HCT116 (cell line): ENCODE measurements at regions not wholly inside any gene's neighbourhood (a gene's known extent, or its start where the extent isn't known, plus 50 kb on each side); places are given as distances from the start of the nearest gene placed in this dataset.

Experiments used
- ATAC-seq: fragments of 200-7000 bp; cut with Tn5 transposase; 2 replicates; pipeline ENCODE4 v1.9.1; 2020; ENCODE audit warnings: mild to moderate bottlenecking, moderate library complexity
- BruUV-seq: library from RNA; stranded (reverse); fragments of 400-500 nt; replicated peaks from 2 replicates; lab custom pipeline; 2021; lab: Mats Ljungman, UMichigan
- CTCF ChIA-PET: fragments of 300-600 bp; sonication (Branson Sonifier 250); formaldehyde crosslinking; loops from one replicate; lab custom pipeline; 2021; ENCODE audit warnings: antibody characterized with exemption; lab: Charles Lee
- POLR2A ChIA-PET: fragments of 300-600, 350-600 bp; sonication (Branson Sonifier 250); formaldehyde crosslinking; loops from one replicate; lab custom pipeline; 2021; ENCODE audit warnings: antibody characterized with exemption; lab: Charles Lee
- RAD21 ChIA-PET, 2 experiments: fragments of 300-600 bp; sonication (Branson Sonifier 250); formaldehyde crosslinking; loops; one replicate each; lab custom pipeline; 2023; ENCODE audit warnings: low total read pairs in 2 of 2; ENCODE audit not compliant: uncharacterized antibody in 2 of 2, unreplicated experiment in 2 of 2, low non-redundant PET in 1 of 2; lab: Charles Lee
- DNase-seq: peaks from one replicate; pipeline ENCODE4 v3.0.0-alpha.2; 2010; ENCODE audit warnings: low read depth, low spot score
- H2AFZ ChIP-seq: fragments of 200-600 bp; shearing (Covaris generic), sonication (generic); 2 replicates; pipeline ENCODE4 v1.6.1; 2017; ENCODE audit warnings: low read depth, mixed run types, mixed read lengths, antibody characterized with exemption, low read length; ENCODE audit not compliant: poor library complexity, severe bottlenecking
- H3K27ac ChIP-seq: 2 replicates; pipeline ENCODE4 v1.5.1; 2012; ENCODE audit warnings: low read depth, low read length
- H3K27me3 ChIP-seq: fragments of 200-600 bp; sonication (generic); 2 replicates; pipeline ENCODE4 v1.6.1; 2016; ENCODE audit warnings: mixed run types, low read length, mixed read lengths; ENCODE audit not compliant: insufficient read depth
- H3K36me3 ChIP-seq, 2 experiments: fragments of 200-500 bp in 1 of 2; fragments of 200-600 bp in 1 of 2; sonication (Bioruptor generic) in 1 of 2; sonication (generic) in 1 of 2; 2 replicates each; pipeline versions ENCODE4 v1.5.1 to v1.6.1; 2014 to 2016; ENCODE audit warnings: low read length in 2 of 2, inconsistent platforms in 1 of 2, mixed read lengths in 1 of 2, mixed run types in 1 of 2; ENCODE audit not compliant: insufficient read depth in 2 of 2, control insufficient read depth in 1 of 2
- H3K4me1 ChIP-seq, 2 experiments: fragments of 200-600 bp in 1 of 2; sonication (generic) in 1 of 2; 2 replicates each; pipeline versions ENCODE4 v1.5.1 to v1.6.1; 2012 to 2017; ENCODE audit warnings: low read length in 2 of 2, inconsistent platforms in 1 of 2, mild to moderate bottlenecking in 1 of 2, mixed read lengths in 1 of 2, mixed run types in 1 of 2, moderate library complexity in 1 of 2; ENCODE audit not compliant: insufficient read depth in 2 of 2, control insufficient read depth in 1 of 2
- H3K4me2 ChIP-seq: fragments of 200-600 bp; sonication (generic); 2 replicates; pipeline ENCODE4 v1.6.1; 2017; ENCODE audit warnings: mixed run types, low read length, mixed read lengths
- H3K4me3 ChIP-seq, 2 experiments: fragments of 200-600 bp in 1 of 2; sonication (generic) in 1 of 2; replicated peaks in 1 of 2; 2 replicates each; pipeline ENCODE4 v1.5.1; 2011 to 2016; ENCODE audit warnings: low read length in 2 of 2, control low read depth in 1 of 2, low read depth in 1 of 2, mild to moderate bottlenecking in 1 of 2, mixed read lengths in 1 of 2, mixed run types in 1 of 2
- H3K79me2 ChIP-seq: fragments of 200-600 bp; sonication (generic); 2 replicates; pipeline ENCODE4 v1.6.1; 2017; ENCODE audit warnings: mild to moderate bottlenecking, mixed run types, low read length, moderate library complexity, mixed read lengths; ENCODE audit not compliant: insufficient read depth
- H3K9ac ChIP-seq: fragments of 200-600 bp; sonication (generic); 2 replicates; pipeline ENCODE4 v1.6.1; 2016; ENCODE audit warnings: low read length, mixed read lengths
- H3K9me2 ChIP-seq: fragments of 200-600 bp; sonication (generic), shearing (Covaris generic); 2 replicates; pipeline ENCODE4 v1.6.1; 2017; ENCODE audit warnings: mixed run types, mild to moderate bottlenecking, moderate library complexity; ENCODE audit not compliant: insufficient read depth
- H3K9me3 ChIP-seq, 2 experiments: fragments of 200-500 bp in 1 of 2; fragments of 200-600 bp in 1 of 2; sonication (Bioruptor generic) in 1 of 2; sonication (generic) in 1 of 2; 2 replicates each; pipeline ENCODE4 v1.6.1; 2014 to 2017; ENCODE audit warnings: low read length in 2 of 2, mixed read lengths in 2 of 2, inconsistent platforms in 1 of 2, low read depth in 1 of 2, mild to moderate bottlenecking in 1 of 2, mixed run types in 1 of 2, moderate library complexity in 1 of 2; ENCODE audit not compliant: control insufficient read depth in 1 of 2, insufficient read depth in 1 of 2
- H4K20me1 ChIP-seq: fragments of 200-600 bp; sonication (generic), shearing (Covaris generic); 2 replicates; pipeline ENCODE4 v1.6.1; 2017; ENCODE audit warnings: mixed run types, mild to moderate bottlenecking, moderate library complexity; ENCODE audit not compliant: insufficient read depth
- EZH2phosphoT487 ChIP-seq: fragments of 200-600 bp; IDR thresholded peaks from 2 replicates; pipeline ENCODE4 v1.6.1; 2018; ENCODE audit warnings: antibody characterized with exemption, borderline replicate concordance
- FOSL1 ChIP-seq: IDR thresholded peaks from 2 replicates; pipeline ENCODE4 v1.6.1; 2012; ENCODE audit warnings: low read depth
- JUND ChIP-seq: IDR thresholded peaks from 2 replicates; pipeline ENCODE4 v1.6.1; 2012
- POLR2AphosphoS5 ChIP-seq: IDR thresholded peaks from 2 replicates; pipeline ENCODE4 v1.6.1; 2011; ENCODE audit warnings: mild to moderate bottlenecking, low read depth, low read length, moderate library complexity
- SP1 ChIP-seq: IDR thresholded peaks from 2 replicates; pipeline ENCODE4 v1.6.1; 2012; ENCODE audit warnings: low read depth
- YY1 ChIP-seq: IDR thresholded peaks from 2 replicates; pipeline ENCODE4 v1.6.1; 2011; ENCODE audit warnings: low read length, low read depth, moderate library complexity, mild to moderate bottlenecking; ENCODE audit not compliant: insufficient replicate concordance; ENCODE audit errors: extremely low read depth
- intact Hi-C: fragments of 100-400 bp; cut with micrococcal nuclease; formaldehyde crosslinking; loops from 2 replicates; pipeline ENCODE4 v1.10.0; 2022
- TF ChIP-seq, protein P1 (sequence below): IDR thresholded peaks from 2 replicates; pipeline ENCODE4 v1.6.1; 2012; ENCODE audit warnings: low read depth
- TF ChIP-seq, protein P2 (sequence below), 3 experiments: fragments of 200-600 bp in 1 of 3; sonication (generic) in 1 of 3; IDR thresholded peaks in 2 of 3; conservative IDR thresholded peaks in 1 of 3; 2 replicates each; pipeline ENCODE4 v1.5.1; 2012 to 2017; ENCODE audit warnings: low read depth in 2 of 3, low read length in 2 of 3, antibody characterized with exemption in 1 of 3, borderline replicate concordance in 1 of 3, control low read depth in 1 of 3, mild to moderate bottlenecking in 1 of 3, mixed read lengths in 1 of 3, mixed run types in 1 of 3, moderate library complexity in 1 of 3; ENCODE audit not compliant: insufficient read depth in 1 of 3

DNA sequence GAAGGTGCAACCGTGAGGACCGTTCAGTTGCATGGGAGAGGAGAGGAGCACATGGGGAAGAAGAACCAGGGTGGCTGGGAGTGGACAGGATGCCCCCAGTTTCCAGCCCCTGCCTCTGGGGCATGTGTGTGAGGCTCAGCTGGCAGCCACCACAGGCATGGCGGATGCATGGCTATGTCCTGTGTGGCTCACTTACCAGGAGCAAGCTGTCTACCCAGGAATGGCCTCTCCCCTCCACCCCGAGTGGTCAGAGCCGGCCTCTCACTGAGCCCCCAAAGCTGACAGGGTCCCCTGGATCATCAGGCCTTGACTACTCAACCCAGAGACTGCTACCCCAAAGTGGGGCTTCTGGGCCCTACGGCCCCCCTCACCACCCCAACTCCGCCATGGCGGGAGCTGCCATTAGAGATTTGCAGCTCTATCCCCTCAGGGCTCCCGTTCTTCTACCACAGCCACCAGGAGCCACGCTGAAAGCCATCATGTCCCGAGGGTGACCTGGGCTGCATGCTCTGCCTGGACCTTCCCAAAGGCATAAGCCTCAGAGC is 65.3 kb downstream of the RHOB start:
- Histone ChIP-seq H3K27ac (no peak overlapping the region), H2AFZ (no peak overlapping the region), H3K9me2 (no peaks in the 10 kb centered on the region), H3K9ac (no peak overlapping the region), H3K4me2 (no peak overlapping the region), H3K9me3 (no peaks in the 10 kb centered on the region), H4K20me1 (no peaks in the 10 kb centered on the region), H3K4me1 (peaks cover 24 to 55% of the 10 kb centered on the region in 2 experiments), H3K79me2 (no peaks in the 10 kb centered on the region), H3K36me3 (no peaks in the 10 kb centered on the region), H3K27me3 (no peaks in the 10 kb centered on the region), H3K4me3 (no peak overlapping the region)
- ChIA-PET CTCF (no interaction called here), POLR2A (interaction anchor here (0.7 kb wide), 1 partner anchor 9 kb away, joined by 4 read pairs; no protein-coding TSS in a partner anchor), RAD21 (interaction anchor here (0.6 to 0.7 kb wide), 2 partner anchors 44 to 134 kb away, joined by 3 to 5 read pairs; no protein-coding TSS in a partner anchor)
- ATAC-seq = no peak
- intact Hi-C loops = no loop called here
- no peak for DNase-seq
- BruUV-seq = no TSS peak
- TF ChIP-seq SP1 = no peak
- no peak for TF ChIP-seq YY1
- no peak for TF ChIP-seq FOSL1
- no peak for TF ChIP-seq POLR2AphosphoS5
- no peak for TF ChIP-seq JUND
- no peak for TF ChIP-seq EZH2phosphoT487
- TF ChIP-seq, protein P1, sequence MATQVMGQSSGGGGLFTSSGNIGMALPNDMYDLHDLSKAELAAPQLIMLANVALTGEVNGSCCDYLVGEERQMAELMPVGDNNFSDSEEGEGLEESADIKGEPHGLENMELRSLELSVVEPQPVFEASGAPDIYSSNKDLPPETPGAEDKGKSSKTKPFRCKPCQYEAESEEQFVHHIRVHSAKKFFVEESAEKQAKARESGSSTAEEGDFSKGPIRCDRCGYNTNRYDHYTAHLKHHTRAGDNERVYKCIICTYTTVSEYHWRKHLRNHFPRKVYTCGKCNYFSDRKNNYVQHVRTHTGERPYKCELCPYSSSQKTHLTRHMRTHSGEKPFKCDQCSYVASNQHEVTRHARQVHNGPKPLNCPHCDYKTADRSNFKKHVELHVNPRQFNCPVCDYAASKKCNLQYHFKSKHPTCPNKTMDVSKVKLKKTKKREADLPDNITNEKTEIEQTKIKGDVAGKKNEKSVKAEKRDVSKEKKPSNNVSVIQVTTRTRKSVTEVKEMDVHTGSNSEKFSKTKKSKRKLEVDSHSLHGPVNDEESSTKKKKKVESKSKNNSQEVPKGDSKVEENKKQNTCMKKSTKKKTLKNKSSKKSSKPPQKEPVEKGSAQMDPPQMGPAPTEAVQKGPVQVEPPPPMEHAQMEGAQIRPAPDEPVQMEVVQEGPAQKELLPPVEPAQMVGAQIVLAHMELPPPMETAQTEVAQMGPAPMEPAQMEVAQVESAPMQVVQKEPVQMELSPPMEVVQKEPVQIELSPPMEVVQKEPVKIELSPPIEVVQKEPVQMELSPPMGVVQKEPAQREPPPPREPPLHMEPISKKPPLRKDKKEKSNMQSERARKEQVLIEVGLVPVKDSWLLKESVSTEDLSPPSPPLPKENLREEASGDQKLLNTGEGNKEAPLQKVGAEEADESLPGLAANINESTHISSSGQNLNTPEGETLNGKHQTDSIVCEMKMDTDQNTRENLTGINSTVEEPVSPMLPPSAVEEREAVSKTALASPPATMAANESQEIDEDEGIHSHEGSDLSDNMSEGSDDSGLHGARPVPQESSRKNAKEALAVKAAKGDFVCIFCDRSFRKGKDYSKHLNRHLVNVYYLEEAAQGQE = no peak
- TF ChIP-seq, protein P2, sequence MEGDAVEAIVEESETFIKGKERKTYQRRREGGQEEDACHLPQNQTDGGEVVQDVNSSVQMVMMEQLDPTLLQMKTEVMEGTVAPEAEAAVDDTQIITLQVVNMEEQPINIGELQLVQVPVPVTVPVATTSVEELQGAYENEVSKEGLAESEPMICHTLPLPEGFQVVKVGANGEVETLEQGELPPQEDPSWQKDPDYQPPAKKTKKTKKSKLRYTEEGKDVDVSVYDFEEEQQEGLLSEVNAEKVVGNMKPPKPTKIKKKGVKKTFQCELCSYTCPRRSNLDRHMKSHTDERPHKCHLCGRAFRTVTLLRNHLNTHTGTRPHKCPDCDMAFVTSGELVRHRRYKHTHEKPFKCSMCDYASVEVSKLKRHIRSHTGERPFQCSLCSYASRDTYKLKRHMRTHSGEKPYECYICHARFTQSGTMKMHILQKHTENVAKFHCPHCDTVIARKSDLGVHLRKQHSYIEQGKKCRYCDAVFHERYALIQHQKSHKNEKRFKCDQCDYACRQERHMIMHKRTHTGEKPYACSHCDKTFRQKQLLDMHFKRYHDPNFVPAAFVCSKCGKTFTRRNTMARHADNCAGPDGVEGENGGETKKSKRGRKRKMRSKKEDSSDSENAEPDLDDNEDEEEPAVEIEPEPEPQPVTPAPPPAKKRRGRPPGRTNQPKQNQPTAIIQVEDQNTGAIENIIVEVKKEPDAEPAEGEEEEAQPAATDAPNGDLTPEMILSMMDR (IDR thresholded peaks at IDR 0.05 in 2 of 3, conservative IDR thresholded peaks at IDR 0.05 in 1 of 3; ENCODE audit: borderline replicate concordance in 1 of 3, insufficient read depth in 1 of 3, low read depth in 2 of 3, low read length in 2 of 3) = no peak
